Medulla oblongata (tissue), 1 donor: ENCODE measurements at regions not wholly inside any gene's neighbourhood (a gene's known extent, or its start where the extent isn't known, plus 50 kb on each side); places are given as distances from the start of the nearest gene placed in this dataset.
A peak's percentile ranks its signal among the peaks of the same experiment; 100 is the strongest.
"Not testable (repeated sequence)": the region's sequence is repeated elsewhere in the genome, so short reads cannot be mapped to it uniquely, and the experiment has no call there.

Source experiments
- DNase-seq: peaks from one replicate; pipeline ENCODE4 v3.0.0-alpha.2; 2015; ENCODE audit errors: extremely low spot score

DNA sequence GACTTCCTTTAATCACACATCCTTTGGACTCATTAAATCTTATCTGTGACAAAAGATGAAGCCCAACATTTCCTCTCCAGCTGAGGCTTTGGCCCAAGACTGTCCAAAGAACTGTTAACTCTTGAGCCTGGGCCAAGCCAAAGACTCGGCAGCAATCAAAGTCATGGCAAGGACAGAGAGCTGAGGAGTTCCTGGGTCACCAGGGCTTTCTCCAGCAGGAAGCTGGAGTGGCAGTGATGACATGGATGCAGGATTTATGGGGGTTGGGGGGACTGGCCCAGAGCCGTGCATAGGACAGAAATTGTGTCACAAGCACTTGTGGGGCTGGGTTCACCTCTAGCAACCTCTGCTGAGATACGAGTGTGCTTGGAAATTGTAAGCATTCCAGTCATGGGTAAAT is 440.3 kb downstream of the PLK2 start:
- peak; percentile 1 for DNase-seq

GRCh38 chr5:58018016-58018415 is 441.9 kb downstream of the PLK2 start:
- DNase-seq: peak; percentile 1

GRCh38 chr5:58016877-58017276 is 443.0 kb downstream of the PLK2 start:
- peak; percentile 1 for DNase-seq

GRCh38 chr5:58016358-58016757 is 443.5 kb downstream of the PLK2 start:
- peak; percentile 1 for DNase-seq

DNA sequence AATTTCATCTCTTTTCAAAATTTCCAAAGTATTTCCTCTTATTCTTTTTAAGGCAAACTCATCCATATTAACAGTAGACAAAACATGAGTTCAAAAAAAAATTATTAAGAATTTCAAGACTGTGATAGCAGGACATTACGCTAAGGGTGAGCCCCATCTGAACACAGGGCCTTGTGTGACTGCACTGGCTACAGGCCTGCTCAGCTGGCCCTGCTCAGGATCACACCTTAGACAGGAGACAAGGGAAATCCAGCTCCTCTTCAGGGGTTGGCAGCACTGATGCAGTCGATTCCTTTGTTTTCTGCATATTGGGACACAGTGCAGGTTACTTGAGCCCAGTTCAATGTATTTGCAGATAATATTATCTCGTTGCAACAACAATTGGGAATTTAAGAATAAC is 444.7 kb downstream of the PLK2 start:
- DNase-seq: peak; percentile 1

GRCh38 chr5:58013542-58014258 is 446.2 kb downstream of the PLK2 start:
- peak; percentile 1 for DNase-seq

DNA sequence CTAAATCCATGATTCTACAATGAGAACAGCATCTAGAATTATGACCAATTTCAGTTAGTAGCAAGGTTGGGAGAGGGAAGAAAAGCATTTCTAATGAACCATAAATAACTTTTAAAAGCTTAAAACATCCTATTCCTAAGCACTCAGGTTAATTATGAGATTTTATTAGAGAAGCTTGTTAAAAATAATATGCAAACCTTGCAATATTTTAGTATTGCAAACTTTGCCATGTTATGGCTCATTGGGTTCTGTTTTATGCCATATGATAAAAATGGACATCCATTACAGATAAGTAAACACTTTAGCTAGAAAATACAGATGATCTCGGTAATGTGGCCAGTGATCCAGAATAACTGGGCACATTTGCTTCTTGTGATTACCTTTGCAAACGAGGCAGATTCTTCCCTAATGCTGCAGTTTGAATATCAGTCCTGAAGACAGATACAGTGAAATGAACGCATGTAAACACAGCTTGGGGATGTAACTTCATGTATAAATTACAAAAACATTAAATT is 447.0 kb downstream of the PLK2 start:
- peak; percentile 0 for DNase-seq

GRCh38 chr5:58012102-58012501 is 447.8 kb downstream of the PLK2 start:
- DNase-seq: peak; percentile 1

GRCh38 chr5:58011301-58011700 is 448.6 kb downstream of the PLK2 start:
- DNase-seq: peak; percentile 1

DNA sequence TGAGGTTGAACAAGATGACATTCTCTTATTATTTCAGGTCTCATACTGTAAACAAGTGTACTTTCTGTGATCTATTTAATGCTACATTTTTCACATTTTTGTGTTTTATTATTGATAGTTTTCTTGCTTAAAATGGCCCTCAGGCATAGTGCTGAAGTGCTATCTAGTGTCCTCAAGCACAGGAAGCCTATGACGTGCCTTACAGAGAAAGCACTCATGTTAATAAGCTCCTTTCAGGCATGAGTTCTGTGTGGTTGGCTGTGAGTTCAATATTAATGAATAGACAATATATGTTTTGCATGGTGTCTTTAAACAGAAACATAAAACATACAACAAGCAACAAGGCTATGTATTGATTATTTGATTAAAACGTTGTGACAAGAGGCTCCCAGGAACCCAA is 450.1 kb downstream of the PLK2 start:
- no peak for DNase-seq

GRCh38 chr5:58002323-58002722 is 457.6 kb downstream of the PLK2 start:
- DNase-seq: no peak

- DNase-seq: no peak
These were observed 466.0 kb downstream of the PLK2 start for GRCh38 chr5:57993866-57994265.

- no peak for DNase-seq
These were observed 470.5 kb downstream of the PLK2 start for GRCh38 chr5:57989378-57989777.

DNA sequence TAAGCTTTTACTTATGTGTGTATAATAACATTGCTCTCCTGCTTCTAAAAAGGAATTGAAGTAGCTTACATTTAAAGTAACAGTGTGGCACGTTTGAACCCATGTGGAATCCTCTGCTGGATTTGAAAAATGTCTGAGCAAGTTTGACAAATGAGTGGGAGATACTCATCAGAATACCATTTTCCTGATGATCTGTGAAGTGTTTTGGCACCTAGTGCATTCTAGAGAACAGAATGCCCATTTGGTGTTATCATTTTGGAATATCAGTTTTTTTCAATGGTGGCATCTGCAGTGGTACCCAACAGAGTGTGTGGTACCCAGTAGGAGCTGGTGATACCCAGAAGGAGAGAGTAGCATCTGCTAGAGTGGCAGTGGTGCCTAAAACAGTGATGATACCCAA is 471.1 kb downstream of the PLK2 start:
- no peak for DNase-seq

- no peak for DNase-seq
These were observed 472.3 kb downstream of the PLK2 start for GRCh38 chr5:57987552-57987951.

- DNase-seq: peak; percentile 8
These were observed 473.0 kb downstream of the PLK2 start for GRCh38 chr5:57986761-57987341.

DNA sequence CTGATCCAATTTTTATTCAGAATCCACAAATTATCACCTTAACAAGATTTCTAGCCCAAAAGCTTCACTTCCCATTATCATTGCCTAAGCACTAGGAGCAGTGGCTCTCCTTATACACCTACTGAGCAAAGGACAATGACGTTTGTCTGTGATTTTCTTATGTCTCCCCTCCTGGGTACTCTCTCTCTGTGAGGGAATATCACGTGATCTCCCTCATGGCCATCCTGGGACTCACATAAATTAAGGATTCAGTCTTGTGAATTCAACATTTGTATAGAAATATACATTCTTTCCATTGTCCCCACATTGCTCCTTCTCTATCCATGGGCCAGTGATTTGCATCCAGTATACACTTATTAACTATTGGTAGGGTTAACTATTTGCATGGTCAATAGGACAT is 476.5 kb downstream of the PLK2 start:
- no peak for DNase-seq

- DNase-seq: no peak
These were observed 480.2 kb downstream of the PLK2 start for GRCh38 chr5:57979671-57980070.

GRCh38 chr5:57976506-57976905 is 483.4 kb downstream of the PLK2 start:
- DNase-seq: no peak

- not testable (repeated sequence) for DNase-seq
These were observed 487.8 kb downstream of the PLK2 start for GRCh38 chr5:57972099-57972498.

DNA sequence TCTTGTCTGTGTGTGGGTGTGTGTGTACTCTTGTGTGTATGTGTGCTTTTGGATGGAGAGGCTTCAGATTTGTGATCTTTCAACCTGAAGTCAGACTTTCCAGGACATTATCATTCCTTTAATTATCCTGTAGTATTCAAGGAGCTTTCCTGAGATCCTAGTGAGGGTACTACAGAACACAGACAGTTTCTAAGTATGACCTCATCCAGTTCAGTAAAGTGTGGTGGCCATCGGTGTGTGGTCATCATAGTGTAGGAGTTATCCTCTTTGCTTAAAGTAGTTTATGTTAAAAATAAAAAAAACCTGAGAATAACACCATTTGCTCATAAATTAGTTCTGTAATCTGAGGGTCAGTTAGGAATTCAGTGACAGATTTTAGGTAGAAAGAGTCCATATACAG is 478.0 kb upstream of the ACTBL2 start:
- DNase-seq: no peak

DNA sequence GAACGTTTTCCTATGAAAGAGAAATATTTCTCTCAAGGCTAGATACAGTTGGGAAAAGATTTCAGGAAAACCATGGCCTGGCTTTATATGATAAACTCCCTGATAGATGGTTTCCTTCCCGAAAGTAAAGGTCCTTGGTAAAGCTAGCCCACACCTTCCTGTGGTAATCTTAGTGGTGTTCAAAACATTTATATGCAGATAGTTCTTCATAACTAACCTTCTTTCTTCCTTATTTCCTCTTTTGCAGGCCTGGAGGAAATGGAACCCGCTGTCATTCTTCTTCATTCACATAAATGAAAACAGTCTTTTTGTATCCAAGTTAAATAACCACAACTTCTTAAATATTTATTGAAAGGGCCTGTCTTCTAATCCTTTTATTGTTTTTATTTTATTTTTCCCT is 474.0 kb upstream of the ACTBL2 start:
- no peak for DNase-seq

- no peak for DNase-seq
These were observed 472.9 kb upstream of the ACTBL2 start for GRCh38 chr5:57955511-57955910.

DNA sequence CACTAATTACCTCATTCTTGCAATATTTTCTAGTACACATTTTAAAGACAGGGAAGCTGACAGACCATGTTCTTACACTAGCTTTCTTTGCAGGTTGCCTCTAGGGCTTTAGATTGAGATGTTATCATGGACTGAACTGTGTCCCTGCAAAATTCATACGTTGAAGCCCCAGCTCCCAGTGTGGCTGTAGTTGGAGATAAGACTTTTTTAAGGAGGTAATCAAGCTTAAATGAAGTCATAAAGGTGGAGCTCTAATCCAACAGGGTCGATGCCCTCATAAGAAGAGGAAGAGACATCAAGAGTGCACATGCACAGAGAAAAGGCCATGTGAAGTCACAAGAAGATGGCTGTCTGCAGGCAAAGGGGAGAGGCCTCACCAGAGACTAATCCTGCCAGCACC is 471.2 kb upstream of the ACTBL2 start:
- DNase-seq: no peak
